Right atrium auricular region (tissue), 2 donors: ENCODE measurements at regions not wholly inside any gene's neighbourhood (a gene's known extent, or its start where the extent isn't known, plus 50 kb on each side); places are given as distances from the start of the nearest gene placed in this dataset.

ENCODE experiments used
- DNase-seq: peaks from one replicate; pipeline ENCODE4 v3.0.0-alpha.2; 2019; ENCODE audit warnings: low spot score
- H3K27ac ChIP-seq, 2 donors: fragments of 200-600 bp; sonication (generic); 1 replicate in 1 of 2; 2 replicates in 1 of 2; pipeline ENCODE4 v1.5.1; 2016 to 2019
- H3K27me3 ChIP-seq, 2 donors: fragments of 200-600 bp; sonication (generic); one replicate each; pipeline versions ENCODE4 v1.5.1 to v1.6.0; 2017 to 2019
- H3K36me3 ChIP-seq: fragments of 200-600 bp; sonication (generic); one replicate; pipeline ENCODE4 v1.5.1; 2016
- H3K4me1 ChIP-seq, 2 donors: fragments of 200-600 bp; sonication (generic); one replicate each; pipeline versions ENCODE4 v1.5.1 to v1.6.0; 2017 to 2019
- H3K4me3 ChIP-seq, 2 donors: fragments of 200-600 bp; sonication (generic); 1 replicate in 1 of 2; 2 replicates in 1 of 2; pipeline ENCODE4 v1.5.1; 2017 to 2019; ENCODE audit warnings: mild to moderate bottlenecking in 1 of 2, moderate library complexity in 1 of 2
- H3K9me3 ChIP-seq, 2 donors: fragments of 200-600 bp; sonication (generic); one replicate each; pipeline ENCODE4 v1.5.1; 2019
- CTCF ChIP-seq, 2 donors: fragments of 200-600 bp; sonication (generic); IDR thresholded peaks; one replicate each; pipeline ENCODE4 v1.5.1; 2019; ENCODE audit warnings: antibody characterized with exemption in 2 of 2

- H3K9me3 ChIP-seq = no peaks in the 10 kb centered on the region
- DNase-seq = no peak
- no peaks in the 10 kb centered on the region for H3K27me3 ChIP-seq
- TF ChIP-seq CTCF (IDR thresholded peaks at IDR 0.05) = no peak
- H3K4me1 ChIP-seq = no peaks in the 10 kb centered on the region
- no peak overlapping the region for H3K4me3 ChIP-seq
- no peak overlapping the region for H3K27ac ChIP-seq
- H3K36me3 ChIP-seq = no peaks in the 10 kb centered on the region
Measured at GRCh38 chr5:17690473-17690872, 56.2 kb downstream of the TAF11L14 start.

- H3K4me3 ChIP-seq = no peak overlapping the region
- no peak overlapping the region for H3K27ac ChIP-seq
- no peak for DNase-seq
- no peaks in the 10 kb centered on the region for H3K4me1 ChIP-seq
- no peaks in the 10 kb centered on the region for H3K36me3 ChIP-seq
- no peaks in the 10 kb centered on the region for H3K27me3 ChIP-seq
- TF ChIP-seq CTCF (IDR thresholded peaks at IDR 0.05) = no peak
- H3K9me3 ChIP-seq = no peaks in the 10 kb centered on the region
Measured at GRCh38 chr5:17691762-17692161, 57.5 kb downstream of the TAF11L14 start.

- no peaks in the 10 kb centered on the region for H3K4me1 ChIP-seq
- TF ChIP-seq CTCF (IDR thresholded peaks at IDR 0.05) = no peak
- no peak overlapping the region for H3K4me3 ChIP-seq
- H3K36me3 ChIP-seq = no peaks in the 10 kb centered on the region
- H3K27me3 ChIP-seq = no peaks in the 10 kb centered on the region
- no peaks in the 10 kb centered on the region for H3K9me3 ChIP-seq
- DNase-seq = no peak
- H3K27ac ChIP-seq = no peak overlapping the region
Measured at GRCh38 chr5:17694371-17694770, 60.1 kb downstream of the TAF11L14 start.

GRCh38 chr5:17694914-17695313 is 60.7 kb downstream of the TAF11L14 start:
- no peak overlapping the region for H3K4me3 ChIP-seq
- no peaks in the 10 kb centered on the region for H3K36me3 ChIP-seq
- TF ChIP-seq CTCF (IDR thresholded peaks at IDR 0.05) = no peak
- no peaks in the 10 kb centered on the region for H3K27me3 ChIP-seq
- DNase-seq = no peak
- H3K27ac ChIP-seq = no peak overlapping the region
- no peaks in the 10 kb centered on the region for H3K4me1 ChIP-seq
- no peaks in the 10 kb centered on the region for H3K9me3 ChIP-seq

GRCh38 chr5:17696627-17697026 is 62.4 kb downstream of the TAF11L14 start:
- H3K4me3 ChIP-seq = no peak overlapping the region
- no peak for TF ChIP-seq CTCF (IDR thresholded peaks at IDR 0.05)
- H3K27me3 ChIP-seq = no peaks in the 10 kb centered on the region
- no peaks in the 10 kb centered on the region for H3K36me3 ChIP-seq
- H3K4me1 ChIP-seq = no peaks in the 10 kb centered on the region
- H3K27ac ChIP-seq = no peak overlapping the region
- H3K9me3 ChIP-seq = peaks cover 0 to 6% of the 10 kb centered on the region in 2 donors
- DNase-seq = no peak

GRCh38 chr5:17697671-17698070 is 63.4 kb downstream of the TAF11L14 start:
- no peak for TF ChIP-seq CTCF (IDR thresholded peaks at IDR 0.05)
- peaks cover 0 to 11% of the 10 kb centered on the region in 2 donors for H3K9me3 ChIP-seq
- H3K27ac ChIP-seq = no peak overlapping the region
- H3K4me3 ChIP-seq = no peak overlapping the region
- H3K27me3 ChIP-seq = no peaks in the 10 kb centered on the region
- H3K36me3 ChIP-seq = no peaks in the 10 kb centered on the region
- H3K4me1 ChIP-seq = no peaks in the 10 kb centered on the region
- DNase-seq = no peak
